Suprapubic skin (tissue), 4 donors: ENCODE measurements at regions not wholly inside any gene's neighbourhood (a gene's known extent, or its start where the extent isn't known, plus 50 kb on each side); places are given as distances from the start of the nearest gene placed in this dataset.

Source experiments
- DNase-seq, 2 donors: peaks; one replicate each; pipeline ENCODE4 v3.0.0-alpha.2; 2019; ENCODE audit warnings: low spot score in 2 of 2
- H3K27ac ChIP-seq: fragments of 200-600 bp; sonication (generic); one replicate; pipeline ENCODE4 v1.5.1; 2019
- H3K27me3 ChIP-seq: fragments of 200-600 bp; sonication (generic); one replicate; pipeline ENCODE4 v1.5.1; 2019
- H3K36me3 ChIP-seq: fragments of 200-600 bp; sonication (generic); one replicate; pipeline ENCODE4 v1.5.1; 2019
- H3K4me1 ChIP-seq: fragments of 200-600 bp; sonication (generic); one replicate; pipeline ENCODE4 v1.5.1; 2019
- H3K4me3 ChIP-seq: fragments of 200-600 bp; sonication (generic); one replicate; pipeline ENCODE4 v1.5.1; 2019; ENCODE audit warnings: mild to moderate bottlenecking
- H3K9me3 ChIP-seq: fragments of 200-600 bp; sonication (generic); one replicate; pipeline ENCODE4 v1.5.1; 2019
- EP300 ChIP-seq: sonication (generic); formaldehyde crosslinking; IDR thresholded peaks from one replicate; pipeline ENCODE4 v1.6.1; 2017; ENCODE audit warnings: antibody characterized with exemption
- POLR2A ChIP-seq, 2 donors: fragments of 450-650 bp; IDR thresholded peaks; one replicate each; pipeline ENCODE4 v1.6.1; 2017; ENCODE audit warnings: antibody characterized with exemption in 2 of 2, mild to moderate bottlenecking in 2 of 2, moderate library complexity in 2 of 2
- POLR2AphosphoS5 ChIP-seq, 3 donors: sonication (generic); formaldehyde crosslinking; IDR thresholded peaks; one replicate each; pipeline ENCODE4 v1.6.1; 2017; ENCODE audit warnings: antibody characterized with exemption in 3 of 3
- WGBS: methylation state at CpG from one replicate; pipeline ENCODE4 v1.1.5; 2018; 5-methylcytosine and 5-hydroxymethylcytosine counted together
- TF ChIP-seq, protein P1 (sequence below), 2 donors: fragments of 200-600 bp in 1 of 2; fragments of 450-650 bp in 1 of 2; sonication (generic) in 1 of 2; IDR thresholded peaks; one replicate each; pipeline ENCODE4 v1.5.1; 2016 to 2019; ENCODE audit warnings: antibody characterized with exemption in 2 of 2, mild to moderate bottlenecking in 1 of 2, moderate library complexity in 1 of 2

DNA sequence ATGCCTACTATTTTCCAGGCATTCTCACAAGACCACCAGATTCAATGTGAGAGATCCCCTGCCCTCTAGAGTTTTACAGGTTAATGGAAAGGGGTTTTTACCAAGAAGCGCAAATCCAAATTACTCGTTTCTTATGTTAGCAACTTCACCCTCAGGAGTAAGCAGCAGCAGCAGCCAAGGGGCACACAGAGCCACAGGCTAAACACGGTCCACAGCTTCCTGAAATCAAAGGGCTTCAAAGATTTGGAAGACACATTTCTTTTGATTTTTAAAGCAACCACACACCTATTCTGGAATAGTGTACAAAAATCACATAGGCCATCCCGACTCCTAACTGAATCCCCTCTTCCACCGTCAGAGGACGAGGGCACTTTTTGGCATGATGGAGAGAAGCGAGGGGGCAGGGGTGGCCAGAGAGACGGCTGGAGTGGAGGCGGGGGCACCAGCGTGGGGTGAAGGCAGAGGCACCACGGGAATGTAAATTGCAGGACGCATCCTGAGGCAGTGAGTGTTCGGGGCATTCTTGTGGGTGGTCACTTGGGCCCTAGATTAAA, 107.0 kb downstream of the ARF6 start:
- peak overlapping the region; percentile 25 for H3K4me3 ChIP-seq
- peak overlapping the region; percentile 96 for H3K27ac ChIP-seq
- no peak for TF ChIP-seq EP300
- TF ChIP-seq, protein P1, sequence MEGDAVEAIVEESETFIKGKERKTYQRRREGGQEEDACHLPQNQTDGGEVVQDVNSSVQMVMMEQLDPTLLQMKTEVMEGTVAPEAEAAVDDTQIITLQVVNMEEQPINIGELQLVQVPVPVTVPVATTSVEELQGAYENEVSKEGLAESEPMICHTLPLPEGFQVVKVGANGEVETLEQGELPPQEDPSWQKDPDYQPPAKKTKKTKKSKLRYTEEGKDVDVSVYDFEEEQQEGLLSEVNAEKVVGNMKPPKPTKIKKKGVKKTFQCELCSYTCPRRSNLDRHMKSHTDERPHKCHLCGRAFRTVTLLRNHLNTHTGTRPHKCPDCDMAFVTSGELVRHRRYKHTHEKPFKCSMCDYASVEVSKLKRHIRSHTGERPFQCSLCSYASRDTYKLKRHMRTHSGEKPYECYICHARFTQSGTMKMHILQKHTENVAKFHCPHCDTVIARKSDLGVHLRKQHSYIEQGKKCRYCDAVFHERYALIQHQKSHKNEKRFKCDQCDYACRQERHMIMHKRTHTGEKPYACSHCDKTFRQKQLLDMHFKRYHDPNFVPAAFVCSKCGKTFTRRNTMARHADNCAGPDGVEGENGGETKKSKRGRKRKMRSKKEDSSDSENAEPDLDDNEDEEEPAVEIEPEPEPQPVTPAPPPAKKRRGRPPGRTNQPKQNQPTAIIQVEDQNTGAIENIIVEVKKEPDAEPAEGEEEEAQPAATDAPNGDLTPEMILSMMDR (IDR thresholded peaks at IDR 0.05) = no peak
- no peak for TF ChIP-seq POLR2A (IDR thresholded peaks at IDR 0.05)
- TF ChIP-seq POLR2AphosphoS5 (IDR thresholded peaks at IDR 0.05) = no peak
- no peaks in the 10 kb centered on the region for H3K27me3 ChIP-seq
- peaks cover 66% of the 10 kb centered on the region for H3K4me1 ChIP-seq
- no peaks in the 10 kb centered on the region for H3K9me3 ChIP-seq
- DNase-seq = no peak
- H3K36me3 ChIP-seq = no peaks in the 10 kb centered on the region
- 38% methylated on average over 13 of the region's 13 CpGs for WGBS

DNA sequence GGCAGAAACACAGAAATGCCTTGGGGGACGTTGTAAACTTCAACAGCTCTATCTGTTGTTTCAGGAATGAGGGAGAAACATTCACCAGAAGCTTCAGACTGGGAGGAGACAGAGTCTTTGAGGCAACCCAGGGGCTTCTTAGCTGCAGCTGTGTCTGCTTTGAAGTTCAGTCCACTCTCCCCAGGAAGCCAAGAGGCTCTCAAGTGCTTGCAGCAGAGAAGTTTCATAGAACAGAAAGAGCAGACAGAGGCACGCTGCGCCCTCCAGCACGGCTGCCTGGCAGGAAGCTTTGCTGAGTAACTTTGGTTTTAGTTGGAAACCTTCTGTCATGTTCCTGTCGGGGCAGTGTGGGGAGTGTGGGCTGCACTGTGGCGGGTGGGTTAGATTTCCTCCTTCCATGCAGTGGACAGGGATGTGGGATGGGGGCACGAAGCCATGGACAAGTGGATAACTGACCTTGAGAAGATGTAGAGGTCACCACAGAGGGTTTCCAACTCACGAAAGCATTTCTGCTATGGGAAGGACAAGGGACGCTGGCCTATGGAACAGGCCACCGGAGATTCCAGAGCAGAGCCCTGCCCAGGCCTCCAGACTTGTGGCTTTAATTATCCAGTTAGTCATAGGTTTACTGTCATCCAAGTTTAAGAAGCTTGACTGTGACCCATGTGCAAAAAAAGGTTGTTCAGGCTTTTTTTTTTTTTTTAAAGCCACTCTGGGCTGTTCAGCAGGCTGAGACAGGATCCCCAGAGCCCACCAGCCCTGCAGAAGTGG, 107.7 kb downstream of the ARF6 start:
- H3K9me3 ChIP-seq = no peaks in the 10 kb centered on the region
- H3K4me3 ChIP-seq = peak overlapping the region; percentile 25
- peak overlapping the region; percentile 96 for H3K27ac ChIP-seq
- DNase-seq = peak; percentile 83 to 86
- H3K36me3 ChIP-seq = no peaks in the 10 kb centered on the region
- no peaks in the 10 kb centered on the region for H3K27me3 ChIP-seq
- WGBS = 10% methylated on average over 10 of the region's 10 CpGs
- peak in 1 of 2 donors; percentile 31 for TF ChIP-seq POLR2A (IDR thresholded peaks at IDR 0.05)
- TF ChIP-seq POLR2AphosphoS5 (IDR thresholded peaks at IDR 0.05) = peak in 2 of 3 donors; percentile 21 to 35
- TF ChIP-seq, protein P1 (IDR thresholded peaks at IDR 0.05) = no peak
- H3K4me1 ChIP-seq = peaks cover 66% of the 10 kb centered on the region

DNA sequence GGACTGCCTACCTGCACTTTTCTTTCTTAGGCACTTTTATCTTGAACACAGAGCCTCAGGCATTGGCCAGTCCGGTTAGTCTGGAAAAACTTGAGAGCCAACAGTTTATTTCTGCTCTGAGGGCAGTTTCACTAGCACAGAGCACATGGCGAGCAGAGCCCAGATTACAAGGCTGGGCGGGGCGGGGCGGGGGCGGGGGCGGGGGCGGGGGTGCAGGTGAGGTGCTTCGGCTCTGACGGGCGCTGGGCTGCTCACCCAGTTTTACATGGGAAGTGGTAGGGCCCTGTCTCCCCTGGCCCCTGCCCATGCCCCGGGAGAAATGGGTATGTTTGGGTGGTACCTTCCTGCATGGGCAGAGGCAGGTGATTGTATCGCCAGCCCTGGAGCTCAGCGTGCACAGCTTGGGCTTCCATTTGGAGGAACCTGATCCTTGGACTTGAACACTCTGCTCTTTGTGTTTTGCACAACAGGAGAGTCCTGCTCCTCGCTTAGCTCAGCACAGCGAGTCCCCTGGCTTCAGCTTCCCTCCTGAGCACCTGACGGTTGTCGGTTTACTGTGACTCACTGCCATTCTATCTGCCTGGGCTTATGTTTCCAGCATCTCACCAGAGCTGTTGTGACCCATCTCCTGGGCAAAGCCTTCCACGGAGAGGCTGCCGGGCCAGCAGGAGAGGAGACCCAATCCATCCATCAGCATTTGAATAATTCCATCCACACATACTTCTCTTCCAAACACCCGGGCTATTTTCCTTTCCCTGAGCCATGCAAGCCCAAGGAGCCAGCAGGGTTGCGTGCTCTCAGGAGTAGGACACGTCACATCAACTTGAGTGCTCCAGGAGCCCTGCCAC, 108.5 kb downstream of the ARF6 start:
- H3K4me3 ChIP-seq = peak overlapping the region; percentile 25
- H3K36me3 ChIP-seq = no peaks in the 10 kb centered on the region
- peak in 1 of 2 donors; percentile 84 for DNase-seq
- peak overlapping the region; percentile 96 for H3K27ac ChIP-seq
- WGBS = 19% methylated on average over 21 of the region's 23 CpGs
- no peaks in the 10 kb centered on the region for H3K27me3 ChIP-seq
- H3K9me3 ChIP-seq = no peaks in the 10 kb centered on the region
- TF ChIP-seq POLR2AphosphoS5 (IDR thresholded peaks at IDR 0.05) (peak in 2 of 3 donors; percentile 27 to 34), POLR2A (IDR thresholded peaks at IDR 0.05) (no peak)
- peaks cover 72% of the 10 kb centered on the region for H3K4me1 ChIP-seq

DNA sequence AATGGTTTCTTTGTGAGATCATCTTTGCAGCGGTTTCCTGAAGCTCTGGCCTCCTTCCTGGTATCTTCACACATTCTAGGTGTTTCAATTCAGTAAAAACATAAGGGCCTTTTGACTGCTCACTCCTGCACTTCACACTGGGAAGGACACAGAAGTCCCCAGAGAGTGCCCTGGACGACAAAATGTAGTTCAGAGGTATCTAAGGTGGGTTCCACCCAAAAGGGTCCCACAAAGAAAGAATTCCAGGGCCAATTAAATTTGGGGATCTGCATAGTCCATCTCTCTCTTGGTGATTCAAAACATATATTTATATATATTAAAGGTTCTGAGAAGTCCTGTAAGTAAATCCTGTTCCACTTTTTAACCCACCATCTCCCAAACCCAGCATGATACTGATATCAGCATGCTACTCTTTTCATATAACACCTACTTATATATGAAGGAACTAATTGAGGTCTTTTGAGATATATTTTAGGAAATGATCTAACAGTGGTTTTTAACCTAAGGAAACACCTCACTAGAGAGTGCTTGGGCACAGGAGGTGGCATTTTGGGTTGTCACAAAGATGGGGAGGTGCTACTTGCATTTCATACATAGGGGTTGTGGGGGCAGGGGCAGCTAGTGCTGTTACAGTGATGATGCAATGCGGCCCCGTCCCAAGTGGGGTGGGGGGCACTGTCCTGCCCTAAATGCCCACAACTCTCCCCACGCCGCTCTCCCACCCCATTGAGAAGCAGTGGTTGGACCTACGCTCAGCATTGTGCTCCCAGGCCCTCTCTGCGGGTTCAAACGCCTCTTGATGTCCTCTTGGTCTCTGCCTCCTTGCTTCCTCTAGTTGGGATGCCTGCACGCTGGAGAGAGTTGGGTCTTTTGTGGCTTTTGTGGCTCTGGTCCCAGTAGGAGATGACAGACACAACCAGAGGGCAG, 109.4 kb downstream of the ARF6 start:
- DNase-seq = peak in 1 of 2 donors; percentile 77
- H3K36me3 ChIP-seq = no peaks in the 10 kb centered on the region
- H3K27ac ChIP-seq = peak overlapping the region; percentile 96
- peaks cover 80% of the 10 kb centered on the region for H3K4me1 ChIP-seq
- H3K9me3 ChIP-seq = no peaks in the 10 kb centered on the region
- H3K4me3 ChIP-seq = peak overlapping the region; percentile 56
- TF ChIP-seq, protein P1 (IDR thresholded peaks at IDR 0.05) = no peak
- no peaks in the 10 kb centered on the region for H3K27me3 ChIP-seq
- 60% methylated on average over 10 of the region's 10 CpGs for WGBS

DNA sequence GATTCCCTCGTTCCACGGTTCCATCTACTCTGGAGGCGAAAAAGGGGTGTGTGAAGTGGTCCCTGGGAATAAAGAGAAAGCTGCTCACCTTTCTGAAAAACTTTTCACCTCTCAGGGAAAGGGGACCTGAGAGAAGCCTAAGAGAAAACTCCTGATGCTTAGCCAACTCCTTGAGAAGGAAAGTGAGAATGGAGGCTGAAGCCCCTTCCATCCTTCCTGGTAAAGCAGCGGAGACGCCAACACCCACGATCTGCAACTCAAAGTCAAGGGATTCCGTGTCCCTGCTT, 110.0 kb downstream of the ARF6 start:
- Histone ChIP-seq H3K4me1 (peaks cover 86% of the 10 kb centered on the region), H3K27ac (peak overlapping the region; percentile 96), H3K27me3 (no peaks in the 10 kb centered on the region), H3K9me3 (no peaks in the 10 kb centered on the region), H3K36me3 (no peaks in the 10 kb centered on the region), H3K4me3 (peak overlapping the region; percentile 56)
- DNase-seq = no peak
- WGBS = 13% methylated on average over 7 of the region's 7 CpGs
- TF ChIP-seq POLR2A (IDR thresholded peaks at IDR 0.05) (no peak), POLR2AphosphoS5 (IDR thresholded peaks at IDR 0.05) (peak in 1 of 3 donors; percentile 53)
